Peyer's patch (tissue), 4 donors: ENCODE measurements at regions not wholly inside any gene's neighbourhood (a gene's known extent, or its start where the extent isn't known, plus 50 kb on each side); places are given as distances from the start of the nearest gene placed in this dataset.

ENCODE experiments used
- CTCF ChIP-seq, 6 experiments: fragments of 450-650 bp in 4 of 6; fragments of 200-600 bp in 2 of 6; sonication (generic) in 1 of 6; IDR thresholded peaks; one replicate each; pipeline ENCODE4 v1.5.1; 2017 to 2019; ENCODE audit warnings: antibody characterized with exemption in 6 of 6, mild to moderate bottlenecking in 3 of 6, moderate library complexity in 1 of 6
- POLR2A ChIP-seq, 2 donors: fragments of 450-650 bp; IDR thresholded peaks; one replicate each; pipeline ENCODE4 v1.5.1; 2017; ENCODE audit warnings: antibody characterized with exemption in 2 of 2, mild to moderate bottlenecking in 2 of 2, moderate library complexity in 2 of 2

DNA sequence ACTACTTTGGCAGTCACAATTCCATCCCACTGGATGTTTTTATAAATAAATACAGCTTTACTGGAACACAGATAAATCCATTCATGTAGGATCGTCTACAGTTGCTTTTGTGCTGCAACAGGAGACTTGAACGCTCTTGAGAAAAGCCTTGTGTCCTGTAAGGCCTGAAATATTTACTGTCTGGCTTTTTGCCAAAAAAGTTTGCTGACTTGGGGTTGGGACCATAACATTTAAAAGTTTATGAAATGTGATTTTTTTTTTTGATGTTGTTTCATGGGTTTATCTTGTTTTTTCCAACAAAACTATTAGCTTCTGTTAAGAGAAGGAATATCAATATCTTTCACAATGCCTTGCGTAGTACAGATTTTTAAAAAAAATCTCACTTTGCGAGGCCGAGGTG, 71.1 kb upstream of the MINDY3 start:
- TF ChIP-seq CTCF (IDR thresholded peaks at IDR 0.05), result no peak
- TF ChIP-seq POLR2A (IDR thresholded peaks at IDR 0.05), result no peak
